ENCODE measurements at regions not wholly inside any gene's neighbourhood (a gene's known extent, or its start where the extent isn't known, plus 50 kb on each side); places are given as distances from the start of the nearest gene placed in this dataset.

DNA sequence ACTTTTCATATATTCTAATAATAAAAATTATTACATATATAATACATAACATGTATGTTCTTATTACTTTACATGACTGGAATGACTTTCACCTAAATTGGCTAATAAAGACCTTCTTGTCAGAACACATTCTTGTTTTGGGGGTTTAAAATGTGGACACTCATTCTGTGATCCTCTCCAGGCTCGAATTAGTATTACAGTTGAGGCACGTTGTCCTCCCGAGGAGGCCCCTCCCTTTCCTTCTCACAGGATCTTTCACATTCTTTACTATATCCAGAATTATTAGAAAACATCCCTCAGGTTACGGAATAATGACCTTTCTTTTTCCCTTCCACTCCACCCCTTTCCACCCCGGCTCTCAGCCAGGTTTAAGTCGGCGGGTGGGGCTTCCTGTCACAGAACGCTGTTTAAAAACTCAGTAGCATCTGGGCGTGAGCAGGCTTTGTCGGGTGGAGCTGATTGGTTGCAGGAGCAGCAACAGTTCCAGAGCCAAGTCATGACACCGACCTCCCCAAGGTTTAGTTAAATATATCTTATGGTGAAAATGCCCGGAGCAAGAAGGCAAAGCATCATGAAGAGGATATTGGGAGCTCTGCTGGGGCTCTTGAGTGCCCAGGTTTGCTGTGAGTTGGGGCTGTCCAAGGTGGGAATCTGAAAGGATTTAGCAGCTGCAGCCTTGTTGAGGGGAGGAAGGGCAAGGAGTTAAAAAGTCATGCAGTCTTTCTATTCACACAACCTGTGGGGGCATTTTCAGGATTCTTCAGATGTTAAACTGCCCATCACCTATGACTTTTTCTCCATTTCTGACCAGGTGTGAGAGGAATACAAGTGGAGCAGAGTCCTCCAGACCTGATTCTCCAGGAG lies 396.7 kb upstream of the OR4E1 start:
- H3K27ac ChIP-seq, result no peak overlapping the region
- H3K4me3 ChIP-seq, result no peak overlapping the region
- TF ChIP-seq, protein P1, sequence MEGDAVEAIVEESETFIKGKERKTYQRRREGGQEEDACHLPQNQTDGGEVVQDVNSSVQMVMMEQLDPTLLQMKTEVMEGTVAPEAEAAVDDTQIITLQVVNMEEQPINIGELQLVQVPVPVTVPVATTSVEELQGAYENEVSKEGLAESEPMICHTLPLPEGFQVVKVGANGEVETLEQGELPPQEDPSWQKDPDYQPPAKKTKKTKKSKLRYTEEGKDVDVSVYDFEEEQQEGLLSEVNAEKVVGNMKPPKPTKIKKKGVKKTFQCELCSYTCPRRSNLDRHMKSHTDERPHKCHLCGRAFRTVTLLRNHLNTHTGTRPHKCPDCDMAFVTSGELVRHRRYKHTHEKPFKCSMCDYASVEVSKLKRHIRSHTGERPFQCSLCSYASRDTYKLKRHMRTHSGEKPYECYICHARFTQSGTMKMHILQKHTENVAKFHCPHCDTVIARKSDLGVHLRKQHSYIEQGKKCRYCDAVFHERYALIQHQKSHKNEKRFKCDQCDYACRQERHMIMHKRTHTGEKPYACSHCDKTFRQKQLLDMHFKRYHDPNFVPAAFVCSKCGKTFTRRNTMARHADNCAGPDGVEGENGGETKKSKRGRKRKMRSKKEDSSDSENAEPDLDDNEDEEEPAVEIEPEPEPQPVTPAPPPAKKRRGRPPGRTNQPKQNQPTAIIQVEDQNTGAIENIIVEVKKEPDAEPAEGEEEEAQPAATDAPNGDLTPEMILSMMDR (IDR thresholded peaks at IDR 0.05), result no peak
- no peak for DNase-seq (ENCODE audit: low spot score)

DNA sequence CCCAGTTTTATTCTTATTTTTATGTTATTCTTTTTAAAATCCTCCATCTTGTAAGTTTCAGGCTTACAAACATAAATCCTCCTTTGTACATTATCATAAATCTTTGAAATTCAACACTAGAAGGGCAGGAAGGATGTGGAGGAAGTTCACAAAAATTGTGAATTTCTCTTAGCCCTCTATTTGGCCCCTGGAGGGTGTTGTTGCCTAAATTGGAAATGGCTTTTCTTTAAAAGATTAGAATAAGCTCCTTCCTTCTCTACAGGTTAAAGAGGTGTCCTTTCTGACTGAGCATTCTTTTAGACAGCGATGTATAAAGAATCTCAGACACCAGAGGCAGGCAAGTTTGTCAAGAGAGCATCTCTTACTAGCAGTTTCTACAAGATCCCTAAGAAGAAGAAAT lies 391.7 kb upstream of the OR4E1 start:
- TF ChIP-seq, protein P1 (IDR thresholded peaks at IDR 0.05), result no peak
- no peak overlapping the region for H3K27ac ChIP-seq
- no peak for DNase-seq (ENCODE audit: low spot score)
- no peak overlapping the region for H3K4me3 ChIP-seq

- DNase-seq (ENCODE audit: low spot score), result no peak
- Histone ChIP-seq H3K4me3 (no peak overlapping the region), H3K27ac (no peak overlapping the region)
- TF ChIP-seq, protein P1 (IDR thresholded peaks at IDR 0.05), result no peak
Measured at GRCh38 chr14:22059201-22059600, 385.6 kb upstream of the OR4E1 start.

DNA sequence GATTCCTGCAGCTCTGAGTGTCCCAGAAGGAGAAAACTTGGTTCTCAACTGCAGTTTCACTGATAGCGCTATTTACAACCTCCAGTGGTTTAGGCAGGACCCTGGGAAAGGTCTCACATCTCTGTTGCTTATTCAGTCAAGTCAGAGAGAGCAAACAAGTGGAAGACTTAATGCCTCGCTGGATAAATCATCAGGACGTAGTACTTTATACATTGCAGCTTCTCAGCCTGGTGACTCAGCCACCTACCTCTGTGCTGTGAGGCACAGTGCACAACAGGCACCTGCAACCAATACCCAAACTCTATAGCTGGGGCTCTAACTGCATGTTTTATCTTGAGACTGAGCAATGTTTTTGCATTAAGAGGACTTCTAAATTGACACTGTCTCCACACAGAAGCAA lies 379.2 kb upstream of the OR4E1 start:
- DNase-seq (ENCODE audit: low spot score), result no peak
- TF ChIP-seq, protein P1 (IDR thresholded peaks at IDR 0.05), result no peak
- H3K27ac ChIP-seq, result no peak overlapping the region
- no peak overlapping the region for H3K4me3 ChIP-seq

DNA sequence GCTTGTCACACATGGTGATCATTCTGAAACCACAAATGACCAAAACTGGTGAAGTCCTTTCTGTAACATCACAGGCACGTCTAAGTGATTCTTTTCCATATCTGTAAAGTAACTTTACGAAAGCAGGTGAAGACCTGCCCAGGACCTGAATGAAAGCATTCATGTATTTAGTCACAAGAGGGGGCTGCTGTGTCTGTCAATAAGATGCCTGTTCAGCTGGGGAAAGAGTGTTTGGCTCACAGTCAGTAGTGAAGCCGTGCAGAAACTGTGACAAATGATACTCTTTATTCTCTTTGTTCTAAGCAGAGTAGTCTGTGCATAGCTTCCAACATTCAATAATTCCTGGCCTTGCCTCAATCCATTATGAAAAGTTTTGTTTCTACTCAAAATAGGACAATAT lies 373.5 kb upstream of the OR4E1 start:
- TF ChIP-seq, protein P1 (IDR thresholded peaks at IDR 0.05), result no peak
- no peak for DNase-seq (ENCODE audit: low spot score)
- Histone ChIP-seq H3K27ac (no peak overlapping the region), H3K4me3 (no peak overlapping the region)

GRCh38 chr14:22046063-22046462 lies 372.4 kb upstream of the OR4E1 start:
- Histone ChIP-seq H3K27ac (no peak overlapping the region), H3K4me3 (no peak overlapping the region)
- no peak for DNase-seq (ENCODE audit: low spot score)
- TF ChIP-seq, protein P1 (IDR thresholded peaks at IDR 0.05), result no peak

DNA sequence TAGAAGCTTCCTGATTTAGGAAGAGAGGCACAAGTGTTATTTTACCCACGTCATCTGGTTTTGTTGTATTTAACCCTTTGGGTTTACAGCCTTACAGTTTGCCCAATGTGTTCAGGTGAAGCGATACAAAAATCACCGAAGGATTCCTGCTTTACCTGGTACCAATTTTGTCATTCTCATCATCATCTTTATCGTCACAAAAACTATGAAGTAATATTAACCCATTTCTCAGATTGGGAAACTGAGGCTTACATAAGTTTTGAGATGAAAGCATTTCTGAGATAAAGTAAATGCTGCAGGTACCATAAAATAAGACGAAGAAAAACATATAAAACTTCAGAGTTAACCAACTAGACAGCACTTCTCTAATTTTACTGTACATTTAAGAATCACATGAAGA lies 370.6 kb upstream of the OR4E1 start:
- no peak for DNase-seq (ENCODE audit: low spot score)
- TF ChIP-seq, protein P1 (IDR thresholded peaks at IDR 0.05), result no peak
- Histone ChIP-seq H3K27ac (no peak overlapping the region), H3K4me3 (no peak overlapping the region)
